ENCODE measurements at regions not wholly inside any gene's neighbourhood (a gene's known extent, or its start where the extent isn't known, plus 50 kb on each side); places are given as distances from the start of the nearest gene placed in this dataset.
"Not testable (repeated sequence)": the region's sequence is repeated elsewhere in the genome, so short reads cannot be mapped to it uniquely, and the experiment has no call there.

- TF ChIP-seq CTCF (IDR thresholded peaks at IDR 0.05; ENCODE audit: low read depth, low read length, missing input control) (no peak), GABPA (IDR thresholded peaks at IDR 0.05 in 1 of 2, conservative IDR thresholded peaks at IDR 0.05 in 1 of 2) (no peak), NR2F2 (IDR thresholded peaks at IDR 0.05) (no peak), YY1 (IDR thresholded peaks at IDR 0.05) (no peak), HNF4G (IDR thresholded peaks at IDR 0.05) (no peak), HNF4A (conservative IDR thresholded peaks at IDR 0.05) (no peak)
- no peak for DNase-seq (ENCODE audit: low spot score)
- 94% methylated on average over 14 of the region's 14 CpGs for WGBS
Measured at GRCh38 chr10:11691319-11691755, 50.8 kb upstream of the ECHDC3 start.

GRCh38 chr10:11689945-11690736 lies 52.0 kb upstream of the ECHDC3 start:
- DNase-seq (ENCODE audit: low spot score): no peak
- Histone ChIP-seq H3K4me3 (ENCODE audit: low read depth in 1 of 3, low read length in 3 of 3) (no peak overlapping the region), H3K27me3 (ENCODE audit: control insufficient read depth in 4 of 4, insufficient read depth in 4 of 4, low read length in 3 of 4) (no peaks in the 10 kb centered on the region), H3K4me1 (ENCODE audit: control insufficient read depth in 4 of 4, insufficient read depth in 4 of 4, low read length in 3 of 4) (peaks cover 0 to 12% (median 2%) of the 10 kb centered on the region in 4 donors), H3K9me3 (ENCODE audit: control insufficient read depth in 4 of 4, low read length in 3 of 4) (no peaks in the 10 kb centered on the region), H3K36me3 (ENCODE audit: control insufficient read depth in 4 of 4, insufficient read depth in 3 of 4, low read depth in 1 of 4, low read length in 3 of 4) (no peaks in the 10 kb centered on the region), H3K9ac (ENCODE audit: low read depth in 1 of 2, low read length in 2 of 2) (no peak overlapping the region), H3K27ac (ENCODE audit: low read depth in 1 of 2, low read length in 2 of 2) (no peak overlapping the region)
- 95% methylated on average over 22 of the region's 22 CpGs for WGBS
- TF ChIP-seq YY1 (IDR thresholded peaks at IDR 0.05) (no peak), HNF4G (IDR thresholded peaks at IDR 0.05) (no peak), HNF4A (conservative IDR thresholded peaks at IDR 0.05) (no peak), SP1 (IDR thresholded peaks at IDR 0.05) (no peak), RAD21 (IDR thresholded peaks at IDR 0.05) (no peak), MAX (IDR thresholded peaks at IDR 0.05) (no peak), EGR1 (IDR thresholded peaks at IDR 0.05; ENCODE audit: low read depth in 2 of 2) (no peak), FOXA1 (IDR thresholded peaks at IDR 0.05) (no peak), RXRA (IDR thresholded peaks at IDR 0.05) (no peak), ZBTB33 (IDR thresholded peaks at IDR 0.05) (no peak), NR2F2 (IDR thresholded peaks at IDR 0.05) (no peak), CTCF (IDR thresholded peaks at IDR 0.05; ENCODE audit: low read depth, low read length, missing input control) (no peak), REST (IDR thresholded peaks at IDR 0.05) (no peak), JUND (IDR thresholded peaks at IDR 0.05) (no peak), ATF3 (IDR thresholded peaks at IDR 0.05) (no peak), FOXA2 (IDR thresholded peaks at IDR 0.05) (no peak), TAF1 (conservative IDR thresholded peaks at IDR 0.05) (no peak), GABPA (IDR thresholded peaks at IDR 0.05 in 1 of 2, conservative IDR thresholded peaks at IDR 0.05 in 1 of 2) (no peak)

More at GRCh38 chr10:11691319-11691755, 50.8 kb upstream of the ECHDC3 start:
- H3K27ac ChIP-seq (ENCODE audit: low read depth in 1 of 2, low read length in 2 of 2): no peak overlapping the region
- peaks cover 0 to 10% (median 2%) of the 10 kb centered on the region in 4 donors for H3K4me1 ChIP-seq (ENCODE audit: control insufficient read depth in 4 of 4, insufficient read depth in 4 of 4, low read length in 3 of 4)
- H3K9ac ChIP-seq (ENCODE audit: low read depth in 1 of 2, low read length in 2 of 2): no peak overlapping the region
- H3K36me3 ChIP-seq (ENCODE audit: control insufficient read depth in 4 of 4, insufficient read depth in 3 of 4, low read depth in 1 of 4, low read length in 3 of 4): no peaks in the 10 kb centered on the region
- H3K27me3 ChIP-seq (ENCODE audit: control insufficient read depth in 4 of 4, insufficient read depth in 4 of 4, low read length in 3 of 4): no peaks in the 10 kb centered on the region
- no peak overlapping the region for H3K4me3 ChIP-seq (ENCODE audit: low read depth in 1 of 3, low read length in 3 of 3)
- no peaks in the 10 kb centered on the region for H3K9me3 ChIP-seq (ENCODE audit: control insufficient read depth in 4 of 4, low read length in 3 of 4)

- H3K36me3 ChIP-seq (ENCODE audit: control insufficient read depth in 4 of 4, insufficient read depth in 3 of 4, low read depth in 1 of 4, low read length in 3 of 4); DNase-seq (ENCODE audit: low spot score); H3K9me3 ChIP-seq (ENCODE audit: control insufficient read depth in 4 of 4, low read length in 3 of 4); H3K4me3 ChIP-seq (ENCODE audit: low read depth in 1 of 3, low read length in 3 of 3); H3K27me3 ChIP-seq (ENCODE audit: control insufficient read depth in 4 of 4, insufficient read depth in 4 of 4, low read length in 3 of 4); H3K27ac ChIP-seq (ENCODE audit: low read depth in 1 of 2, low read length in 2 of 2); H3K9ac ChIP-seq (ENCODE audit: low read depth in 1 of 2, low read length in 2 of 2): not testable (repeated sequence)
- 93% methylated on average over 3 of the region's 3 CpGs for WGBS
- peaks cover 0 to 12% (median 2%) of the 10 kb centered on the region in 4 donors for H3K4me1 ChIP-seq (ENCODE audit: control insufficient read depth in 4 of 4, insufficient read depth in 4 of 4, low read length in 3 of 4)
Measured at GRCh38 chr10:11688448-11688795, 53.8 kb upstream of the ECHDC3 start.
